ENCODE measurements at regions not wholly inside any gene's neighbourhood (a gene's known extent, or its start where the extent isn't known, plus 50 kb on each side); places are given as distances from the start of the nearest gene placed in this dataset.

GRCh38 chr3:22475665-22476240 lies 724.7 kb upstream of the ZNF385D start:
- TF ChIP-seq TCF4 (CRISPR knock-in tag; IDR thresholded peaks at IDR 0.05; ENCODE audit: borderline replicate concordance) = no peak
- TF ChIP-seq OSR1 (CRISPR knock-in tag; IDR thresholded peaks at IDR 0.05) = no peak

Measured in SK-N-SH treated with all-trans-retinoic acid at 6 μM for 48 hours (cell line).